NCI-H1417 treated with DMSO at 0.1 percent for 48 hours (cell line): ENCODE measurements at regions not wholly inside any gene's neighbourhood (a gene's known extent, or its start where the extent isn't known, plus 50 kb on each side); places are given as distances from the start of the nearest gene placed in this dataset.

Experiments used
- DNase-seq: peaks from one replicate; lab custom pipeline; 2025; lab: John Stamatoyannopoulos, UW

GRCh38 chr14:101330416-101331140 is 230.7 kb upstream of the DIO3 start:
- DNase-seq = no peak

- no peak for DNase-seq
These were observed 230.2 kb upstream of the DIO3 start for GRCh38 chr14:101331141-101331525.

- no peak for DNase-seq
These were observed 229.6 kb upstream of the DIO3 start for GRCh38 chr14:101331661-101332169.

GRCh38 chr14:101332281-101332680 is 229.0 kb upstream of the DIO3 start:
- no peak for DNase-seq

DNA sequence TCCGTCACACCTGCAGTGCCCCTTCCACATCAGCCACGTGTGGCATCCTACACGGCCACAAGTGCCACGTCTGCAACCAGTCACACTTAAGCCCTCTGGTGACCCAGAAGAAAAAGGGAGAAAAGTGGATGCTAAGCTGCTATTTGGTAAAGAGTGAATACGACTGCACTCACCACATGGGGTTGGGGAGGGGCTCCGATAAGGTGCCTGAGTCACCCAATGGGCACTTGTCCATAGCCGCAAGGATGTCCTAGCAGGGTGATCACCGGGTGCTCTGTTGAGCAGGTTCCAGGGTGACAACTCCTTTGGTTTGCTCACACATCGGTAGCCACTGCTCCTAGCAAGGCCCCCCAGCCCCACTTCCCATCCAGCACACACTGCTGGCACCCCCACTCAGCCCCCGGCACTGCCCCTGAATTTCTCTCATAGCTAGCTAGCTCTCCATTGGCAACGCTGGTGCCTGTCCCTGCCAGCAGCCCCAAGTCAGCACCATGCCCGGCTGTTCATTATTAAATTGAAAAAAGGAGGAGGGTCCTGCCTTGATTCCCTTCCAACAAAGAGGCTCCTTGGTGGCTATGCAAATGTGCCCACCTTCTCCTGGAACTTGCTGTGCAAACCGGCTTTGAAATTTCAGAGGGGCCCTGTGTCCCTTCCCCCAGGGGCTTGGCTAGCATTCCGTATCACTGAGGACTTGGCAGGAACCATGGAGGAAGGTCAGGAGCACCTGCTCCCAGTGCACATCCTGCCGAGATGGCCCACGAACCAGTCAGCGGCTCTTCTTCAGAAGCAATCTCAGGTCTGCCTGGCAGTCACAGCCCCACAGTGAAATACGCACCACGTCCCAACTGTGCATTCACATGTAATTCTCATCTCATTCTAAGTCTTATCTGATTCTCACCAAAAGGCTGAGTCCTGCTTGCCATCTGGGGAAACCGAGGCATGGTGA is 227.7 kb upstream of the DIO3 start:
- no peak for DNase-seq

DNA sequence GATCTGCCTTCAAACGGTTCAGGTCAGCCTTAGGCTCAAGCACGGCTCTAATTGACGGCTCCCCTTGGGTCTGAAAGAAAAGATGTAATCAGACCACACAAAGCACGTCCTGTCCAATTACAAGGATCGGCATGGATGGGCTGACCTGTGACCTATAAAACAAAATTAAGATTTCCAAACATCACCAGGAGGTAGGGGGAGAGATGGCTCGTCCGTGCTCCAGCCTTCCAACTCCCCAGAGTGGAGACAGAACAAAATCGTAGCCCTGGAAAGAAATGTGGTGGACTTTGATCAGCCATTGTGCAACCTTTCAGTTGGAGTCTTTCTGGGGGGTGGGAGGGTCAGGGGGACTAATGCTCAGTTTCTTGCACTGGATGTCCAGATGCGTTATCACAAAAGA is 226.6 kb upstream of the DIO3 start:
- DNase-seq = no peak

DNA sequence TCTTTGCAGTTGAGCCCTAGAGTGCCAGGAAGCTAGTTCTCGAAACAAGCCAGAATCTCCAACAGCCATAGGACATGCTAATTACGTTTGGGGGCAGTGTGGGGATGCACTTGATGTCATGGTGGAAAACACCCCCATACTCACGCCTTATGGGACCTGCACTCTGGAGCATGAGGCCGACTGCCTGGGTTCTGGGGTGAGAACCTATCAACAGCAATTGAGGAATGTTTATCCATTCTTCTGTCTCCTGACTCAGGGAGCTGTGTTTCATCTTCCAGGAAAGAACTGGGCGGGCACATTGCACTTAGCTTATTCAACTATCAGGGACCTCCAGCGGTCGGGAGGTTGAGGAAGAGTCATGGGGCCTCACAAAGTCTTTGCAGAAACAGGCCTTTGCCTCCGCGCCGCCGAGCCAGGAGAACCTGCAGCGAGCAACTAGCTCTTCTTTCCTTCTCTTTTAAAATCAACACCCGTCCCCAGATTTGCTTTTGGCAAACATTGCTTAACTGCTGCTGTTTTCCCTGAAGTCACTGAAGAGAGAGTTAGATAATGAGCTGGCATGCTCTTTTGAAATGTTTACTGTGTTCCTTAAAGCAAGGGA is 226.1 kb upstream of the DIO3 start:
- DNase-seq = no peak

- no peak for DNase-seq
These were observed 225.1 kb upstream of the DIO3 start for GRCh38 chr14:101336183-101336582.

GRCh38 chr14:101337053-101337452 is 224.2 kb upstream of the DIO3 start:
- DNase-seq = no peak

DNA sequence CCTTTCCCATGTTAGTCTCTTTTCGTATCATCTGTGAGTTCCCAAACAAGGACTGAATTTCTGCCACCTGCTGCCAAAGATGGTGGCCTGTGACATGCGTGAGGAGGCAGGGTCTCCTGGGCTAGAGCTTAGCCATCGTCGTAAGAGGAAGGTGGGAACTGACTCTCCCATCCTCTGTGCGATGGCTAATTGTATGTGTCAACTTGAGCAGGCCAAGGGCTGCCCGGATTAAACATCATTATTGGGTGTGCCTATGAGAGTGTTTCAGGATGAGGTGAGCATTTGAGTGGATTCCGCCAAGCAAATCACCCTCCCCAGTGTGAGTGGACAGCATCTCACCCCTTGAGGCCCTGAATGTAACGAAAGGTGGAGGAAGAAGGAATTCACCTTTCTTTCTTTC is 220.7 kb upstream of the DIO3 start:
- no peak for DNase-seq

DNA sequence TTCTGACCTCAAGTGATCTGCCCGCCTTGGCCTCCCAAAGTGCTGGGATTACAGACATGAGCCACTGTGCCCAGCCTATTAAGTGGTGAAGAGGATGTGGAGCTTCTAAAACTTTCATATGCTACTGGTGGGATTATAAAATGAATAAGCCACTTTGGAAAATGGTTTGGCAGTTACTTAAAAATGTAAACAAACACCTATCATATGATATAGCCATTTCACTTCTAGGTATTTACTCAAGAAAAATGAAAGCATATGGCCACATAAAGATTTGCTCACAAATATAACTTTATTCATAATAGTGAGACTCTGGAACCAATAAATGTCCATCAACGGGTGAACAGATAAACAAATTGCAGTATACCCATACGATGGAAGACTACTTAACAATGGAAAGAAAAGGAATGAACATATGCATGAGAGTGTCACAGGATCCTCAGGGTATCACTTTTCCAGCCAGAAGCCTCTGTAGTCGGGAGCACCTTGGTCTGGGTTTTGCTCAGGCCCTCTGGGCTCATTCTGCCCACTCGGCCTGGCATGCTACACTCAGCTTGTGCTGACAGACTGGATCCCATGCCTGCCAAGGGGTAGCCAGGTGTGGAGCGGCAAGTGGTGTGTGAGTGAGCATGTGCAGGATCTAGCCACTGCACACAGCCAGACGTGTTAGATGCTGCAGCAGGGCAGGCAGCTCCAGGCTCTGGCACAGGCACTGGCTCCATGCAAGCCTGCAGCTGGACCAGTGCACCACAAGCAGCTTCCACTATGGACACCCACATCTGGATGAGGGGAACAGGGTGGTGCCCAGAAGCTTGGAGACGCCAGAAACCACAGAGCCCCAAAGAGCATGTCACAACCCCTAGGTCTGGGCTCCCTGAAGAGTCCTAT is 213.2 kb upstream of the DIO3 start:
- no peak for DNase-seq

DNA sequence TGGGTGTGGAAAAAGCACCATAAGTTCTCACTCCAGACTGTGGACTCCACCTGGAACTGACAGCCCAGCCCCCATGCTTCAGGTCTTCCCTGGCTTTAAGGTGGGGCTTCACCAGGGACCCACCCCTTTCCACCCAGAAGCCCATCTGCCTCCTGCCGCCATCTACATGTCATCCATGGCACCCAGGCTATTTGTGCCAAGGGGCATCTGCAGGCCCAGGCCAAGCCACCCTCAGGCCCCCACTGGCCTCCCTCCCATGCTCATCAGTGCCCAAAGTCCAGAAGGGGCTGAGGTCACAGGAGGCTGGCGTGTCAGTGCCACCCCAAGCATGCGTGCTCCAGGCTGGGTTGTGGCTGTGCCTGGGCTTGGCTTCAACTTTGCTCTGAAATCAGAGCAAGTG is 212.2 kb upstream of the DIO3 start:
- DNase-seq = no peak

DNA sequence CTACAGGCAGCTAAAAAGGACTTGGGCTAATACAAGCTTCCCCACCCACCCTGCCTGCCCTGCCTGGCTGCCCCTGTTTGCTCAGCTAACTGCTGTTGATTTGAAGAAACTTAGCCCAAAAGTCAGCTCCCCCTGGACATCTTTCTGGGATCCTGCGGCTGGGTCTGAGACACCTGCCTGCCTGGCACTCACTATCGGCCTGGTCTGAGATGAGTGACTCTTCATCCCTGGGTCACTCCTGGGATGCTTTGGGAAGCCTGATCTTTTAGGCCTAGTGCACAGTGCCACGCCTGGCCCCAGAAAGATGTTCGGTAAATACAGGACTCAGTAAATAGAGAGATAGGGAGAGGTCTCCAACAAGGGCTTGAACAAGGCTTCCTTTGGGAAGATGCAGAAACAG is 211.3 kb upstream of the DIO3 start:
- no peak for DNase-seq

- DNase-seq = no peak
These were observed 210.6 kb upstream of the DIO3 start for GRCh38 chr14:101350691-101351090.

DNA sequence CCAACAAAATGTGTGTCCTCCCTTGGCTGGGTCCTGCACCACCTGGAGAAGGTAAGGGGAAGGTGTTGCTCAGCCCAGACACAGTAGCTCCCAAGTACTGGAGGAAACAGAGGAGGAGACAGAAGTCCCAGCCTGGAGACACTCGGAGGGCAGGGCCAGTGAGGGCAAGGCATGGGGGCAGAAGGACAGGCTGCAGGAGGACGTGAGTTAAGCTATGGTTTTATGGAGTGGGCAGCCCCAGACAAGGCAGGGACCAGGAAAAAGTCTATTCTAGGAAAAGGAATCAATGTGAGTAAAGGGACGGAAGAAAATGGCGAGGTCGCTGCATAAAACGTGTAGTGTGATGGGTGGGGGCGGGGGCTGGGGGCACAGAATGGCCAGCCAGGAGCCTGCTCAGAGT is 210.1 kb upstream of the DIO3 start:
- no peak for DNase-seq

GRCh38 chr14:101351769-101352168 is 209.5 kb upstream of the DIO3 start:
- DNase-seq = no peak

- DNase-seq = no peak
These were observed 208.7 kb upstream of the DIO3 start for GRCh38 chr14:101352567-101352966.

GRCh38 chr14:101353422-101353821 is 207.9 kb upstream of the DIO3 start:
- no peak for DNase-seq

DNA sequence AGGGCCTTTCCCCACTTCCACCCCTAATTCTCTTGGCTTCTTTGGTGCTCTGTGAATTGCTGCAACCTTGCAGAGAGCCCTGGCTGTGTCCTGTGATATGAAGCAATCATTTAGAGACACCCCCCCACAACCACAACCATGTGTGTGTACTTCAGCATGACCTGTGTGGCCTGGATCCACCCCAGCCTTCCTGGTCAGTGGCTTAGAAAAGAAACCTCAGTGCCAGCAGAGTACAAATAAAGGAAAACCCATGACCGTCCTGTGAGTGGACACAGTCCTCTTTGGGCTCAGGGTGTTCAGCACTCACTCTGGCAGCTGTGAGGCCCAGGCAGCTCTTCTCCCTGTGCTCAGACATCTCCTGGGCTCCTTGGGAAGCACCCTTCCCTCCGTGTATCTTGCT is 206.6 kb upstream of the DIO3 start:
- no peak for DNase-seq

DNA sequence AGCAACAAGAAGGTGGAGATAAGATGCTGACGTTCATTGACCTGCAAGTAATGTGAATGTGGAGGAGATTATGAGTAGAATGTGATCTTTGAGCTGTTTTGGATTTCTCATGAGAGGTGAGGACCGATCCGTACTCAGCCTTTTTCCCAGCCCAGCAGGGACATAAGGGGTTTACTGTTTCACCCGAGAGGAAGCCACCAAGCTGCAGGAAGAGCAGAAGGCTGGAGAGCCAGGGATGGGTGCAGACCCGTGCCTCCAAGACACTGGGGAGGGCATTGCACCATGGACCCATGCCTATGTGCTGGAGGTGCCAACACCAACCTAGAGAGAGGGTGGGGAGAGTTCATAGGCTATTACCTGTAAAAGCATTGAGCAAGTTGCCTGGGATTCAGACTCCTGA is 206.0 kb upstream of the DIO3 start:
- no peak for DNase-seq

GRCh38 chr14:101357038-101357437 is 204.3 kb upstream of the DIO3 start:
- no peak for DNase-seq
